ENCODE measurements at regions not wholly inside any gene's neighbourhood (a gene's known extent, or its start where the extent isn't known, plus 50 kb on each side); places are given as distances from the start of the nearest gene placed in this dataset.

DNA sequence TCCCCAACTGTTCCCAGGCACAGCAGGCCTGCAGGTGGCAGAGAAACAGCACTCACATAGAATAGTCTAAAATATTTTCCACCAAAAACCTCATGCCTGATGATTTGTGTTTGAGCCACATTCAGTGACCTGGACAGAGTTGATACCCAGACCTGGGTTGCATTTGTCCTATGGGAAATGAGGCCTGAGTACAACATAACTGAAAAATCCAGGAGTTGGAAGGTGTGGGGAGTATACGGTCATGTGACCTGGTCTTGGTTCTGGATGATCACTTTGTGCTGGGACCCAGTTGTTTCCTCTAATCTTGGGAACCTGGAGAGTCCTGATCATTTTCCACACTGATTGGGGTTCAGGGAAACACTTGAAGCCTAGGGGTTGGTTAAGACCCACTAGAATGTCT, 200.3 kb upstream of the MPHOSPH6 start:
- H3K9me3 ChIP-seq (replicated peaks; ENCODE audit: control insufficient read depth, insufficient read depth, low read length), result no peaks in the 10 kb centered on the region
- intact Hi-C loops (cut with micrococcal nuclease), result no loop called here
- ChIA-PET POLR2A (no interaction called here), CTCF (no interaction called here)
- no peaks in the 10 kb centered on the region for H3K9me1 ChIP-seq (replicated peaks; ENCODE audit: control insufficient read depth, extremely low read depth, insufficient read depth, low read length)
- H3K27ac ChIP-seq (ENCODE audit: insufficient read depth, low read depth, low read length), result no peak overlapping the region
- no TSS peak for BruUV-seq (replicated peaks)
- no peaks in the 10 kb centered on the region for H3K4me1 ChIP-seq (ENCODE audit: control insufficient read depth, extremely low read depth, insufficient read depth, low read length)
- H3K79me2 ChIP-seq (ENCODE audit: control insufficient read depth, insufficient read depth, low read length), result no peaks in the 10 kb centered on the region
- no peaks in the 10 kb centered on the region for H4K20me1 ChIP-seq (replicated peaks; ENCODE audit: control insufficient read depth, extremely low read depth, insufficient read depth, low read length)
- no peak overlapping the region for H2AFZ ChIP-seq (ENCODE audit: low read depth, low read length)
- no peak overlapping the region for H3K9ac ChIP-seq (replicated peaks; ENCODE audit: extremely low read depth, insufficient read depth, low read length)
- no peak overlapping the region for H3K4me3 ChIP-seq (replicated peaks in 1 of 3; ENCODE audit: insufficient read depth in 1 of 3, low read depth in 1 of 3, low read length in 3 of 3)
- peaks cover 0 to 4% of the 10 kb centered on the region in 2 experiments for H3K27me3 ChIP-seq (ENCODE audit: control insufficient read depth in 2 of 2, insufficient read depth in 2 of 2, low read length in 2 of 2)
- no peak for DNase-seq (ENCODE audit: low read depth, low spot score)
- H3K36me3 ChIP-seq (ENCODE audit: control insufficient read depth in 2 of 2, extremely low read depth in 1 of 2, insufficient read depth in 2 of 2, low read length in 2 of 2), result no peaks in the 10 kb centered on the region
- dilution Hi-C loops (cut with MboI; ENCODE audit: extremely low pct_ligation_motif_present, low sequenced_read_pairs), result no loop called here
- FAIRE-seq, result no peak
- TF ChIP-seq, protein P1, sequence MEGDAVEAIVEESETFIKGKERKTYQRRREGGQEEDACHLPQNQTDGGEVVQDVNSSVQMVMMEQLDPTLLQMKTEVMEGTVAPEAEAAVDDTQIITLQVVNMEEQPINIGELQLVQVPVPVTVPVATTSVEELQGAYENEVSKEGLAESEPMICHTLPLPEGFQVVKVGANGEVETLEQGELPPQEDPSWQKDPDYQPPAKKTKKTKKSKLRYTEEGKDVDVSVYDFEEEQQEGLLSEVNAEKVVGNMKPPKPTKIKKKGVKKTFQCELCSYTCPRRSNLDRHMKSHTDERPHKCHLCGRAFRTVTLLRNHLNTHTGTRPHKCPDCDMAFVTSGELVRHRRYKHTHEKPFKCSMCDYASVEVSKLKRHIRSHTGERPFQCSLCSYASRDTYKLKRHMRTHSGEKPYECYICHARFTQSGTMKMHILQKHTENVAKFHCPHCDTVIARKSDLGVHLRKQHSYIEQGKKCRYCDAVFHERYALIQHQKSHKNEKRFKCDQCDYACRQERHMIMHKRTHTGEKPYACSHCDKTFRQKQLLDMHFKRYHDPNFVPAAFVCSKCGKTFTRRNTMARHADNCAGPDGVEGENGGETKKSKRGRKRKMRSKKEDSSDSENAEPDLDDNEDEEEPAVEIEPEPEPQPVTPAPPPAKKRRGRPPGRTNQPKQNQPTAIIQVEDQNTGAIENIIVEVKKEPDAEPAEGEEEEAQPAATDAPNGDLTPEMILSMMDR (IDR thresholded peaks at IDR 0.05; ENCODE audit: extremely low read depth in 1 of 2, insufficient read depth in 1 of 2, low read depth in 1 of 2, low read length in 2 of 2), result no peak
- TF ChIP-seq POLR2A (IDR thresholded peaks at IDR 0.05; ENCODE audit: low read depth, low read length) (no peak), POLR2AphosphoS5 (IDR thresholded peaks at IDR 0.05; ENCODE audit: insufficient read depth, low read depth, low read length) (no peak), GATA2 (IDR thresholded peaks at IDR 0.05; ENCODE audit: insufficient read depth, insufficient read length, low read depth, low read length) (no peak), MYC (IDR thresholded peaks at IDR 0.05; ENCODE audit: low read depth, low read length) (no peak), EZH2 (IDR thresholded peaks at IDR 0.05; ENCODE audit: borderline replicate concordance, low read depth, low read length, severe bottlenecking) (no peak), FOS (IDR thresholded peaks at IDR 0.05; ENCODE audit: borderline replicate concordance, insufficient read depth, low read length) (no peak), JUN (IDR thresholded peaks at IDR 0.05; ENCODE audit: borderline replicate concordance, insufficient read depth, insufficient read length, low read depth) (no peak)
- TF ChIP-seq, protein P2, sequence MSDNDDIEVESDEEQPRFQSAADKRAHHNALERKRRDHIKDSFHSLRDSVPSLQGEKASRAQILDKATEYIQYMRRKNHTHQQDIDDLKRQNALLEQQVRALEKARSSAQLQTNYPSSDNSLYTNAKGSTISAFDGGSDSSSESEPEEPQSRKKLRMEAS (IDR thresholded peaks at IDR 0.05; ENCODE audit: insufficient read depth, insufficient read length), result no peak
- H3K4me2 ChIP-seq (ENCODE audit: insufficient read depth, low read length), result no peak overlapping the region

Data from endothelial cell of umbilical vein (primary cell).